AG04450 (cell line): ENCODE measurements at regions not wholly inside any gene's neighbourhood (a gene's known extent, or its start where the extent isn't known, plus 50 kb on each side); places are given as distances from the start of the nearest gene placed in this dataset.

ENCODE experiments used
- CTCF ChIA-PET: fragments of 300-600, 350-600 bp; formaldehyde crosslinking; extraction: SDS; loops from one replicate; lab custom pipeline; 2022; ENCODE audit warnings: antibody characterized with exemption, inconsistent platforms; lab: Charles Lee
- POLR2A ChIA-PET: fragments of 350-600 bp; formaldehyde crosslinking; extraction: SDS; loops from one replicate; lab custom pipeline; 2021; ENCODE audit warnings: antibody characterized with exemption, inconsistent platforms; lab: Yijun Ruan, JAX
- DNase-seq: peaks from one replicate; pipeline ENCODE4 v3.0.0-alpha.2; 2011; ENCODE audit warnings: low read depth, low spot score
- H3K27ac ChIP-seq: one replicate; pipeline ENCODE4 v1.5.1; 2012; ENCODE audit warnings: low read depth, low read length, control low read depth
- H3K27me3 ChIP-seq: one replicate; pipeline ENCODE4 v1.6.0; 2012; ENCODE audit warnings: low read length; ENCODE audit not compliant: control insufficient read depth, insufficient read depth
- H3K4me3 ChIP-seq: 2 replicates; pipeline ENCODE4 v1.5.1; 2011; ENCODE audit warnings: mild to moderate bottlenecking, low read depth, low read length, control low read depth
- H3K9me3 ChIP-seq: 2 replicates; pipeline ENCODE4 v1.5.1; 2012; ENCODE audit warnings: low read length; ENCODE audit not compliant: control insufficient read depth, insufficient read depth
- TF ChIP-seq, protein P1 (sequence below): IDR thresholded peaks from 2 replicates; pipeline ENCODE4 v1.5.1; 2011; ENCODE audit warnings: low read depth, low read length, control low read depth, inconsistent platforms

- Histone ChIP-seq H3K27me3 (no peaks in the 10 kb centered on the region), H3K27ac (no peak overlapping the region), H3K4me3 (no peak overlapping the region), H3K9me3 (no peaks in the 10 kb centered on the region)
- ChIA-PET POLR2A (no interaction called here), CTCF (no interaction called here)
- DNase-seq, result no peak
- TF ChIP-seq, protein P1, sequence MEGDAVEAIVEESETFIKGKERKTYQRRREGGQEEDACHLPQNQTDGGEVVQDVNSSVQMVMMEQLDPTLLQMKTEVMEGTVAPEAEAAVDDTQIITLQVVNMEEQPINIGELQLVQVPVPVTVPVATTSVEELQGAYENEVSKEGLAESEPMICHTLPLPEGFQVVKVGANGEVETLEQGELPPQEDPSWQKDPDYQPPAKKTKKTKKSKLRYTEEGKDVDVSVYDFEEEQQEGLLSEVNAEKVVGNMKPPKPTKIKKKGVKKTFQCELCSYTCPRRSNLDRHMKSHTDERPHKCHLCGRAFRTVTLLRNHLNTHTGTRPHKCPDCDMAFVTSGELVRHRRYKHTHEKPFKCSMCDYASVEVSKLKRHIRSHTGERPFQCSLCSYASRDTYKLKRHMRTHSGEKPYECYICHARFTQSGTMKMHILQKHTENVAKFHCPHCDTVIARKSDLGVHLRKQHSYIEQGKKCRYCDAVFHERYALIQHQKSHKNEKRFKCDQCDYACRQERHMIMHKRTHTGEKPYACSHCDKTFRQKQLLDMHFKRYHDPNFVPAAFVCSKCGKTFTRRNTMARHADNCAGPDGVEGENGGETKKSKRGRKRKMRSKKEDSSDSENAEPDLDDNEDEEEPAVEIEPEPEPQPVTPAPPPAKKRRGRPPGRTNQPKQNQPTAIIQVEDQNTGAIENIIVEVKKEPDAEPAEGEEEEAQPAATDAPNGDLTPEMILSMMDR, result no peak
Measured at GRCh38 chr3:152547153-152547552, 278.4 kb downstream of the MBNL1 start.

DNA sequence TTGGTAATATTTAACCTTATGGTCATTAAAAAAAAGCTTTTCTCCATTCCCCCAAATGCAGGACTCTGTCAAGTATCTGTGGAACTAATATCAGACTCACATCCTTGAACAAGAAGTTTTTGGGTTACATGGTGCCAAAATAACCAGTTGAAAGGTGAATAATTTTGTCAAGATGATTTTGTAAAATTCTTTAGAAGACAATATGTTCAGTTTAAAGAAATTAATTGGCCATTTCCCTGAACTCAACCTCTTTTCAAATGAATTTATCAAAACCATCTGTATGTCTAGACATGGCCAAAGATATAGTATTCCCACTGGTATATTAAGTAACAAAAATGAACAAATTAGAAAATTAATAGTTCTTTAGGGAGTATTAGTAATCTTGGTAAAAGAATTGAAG, 280.5 kb downstream of the MBNL1 start:
- POLR2A ChIA-PET, result no interaction called here
- CTCF ChIA-PET, result interaction anchor here (1.3 kb wide), 1 partner anchor 25 kb away, joined by 4 read pairs; no protein-coding TSS in a partner anchor
- H3K4me3 ChIP-seq, result no peak overlapping the region
- H3K9me3 ChIP-seq, result no peaks in the 10 kb centered on the region
- TF ChIP-seq, protein P1, result no peak
- DNase-seq, result no peak
- H3K27me3 ChIP-seq, result no peaks in the 10 kb centered on the region
- no peak overlapping the region for H3K27ac ChIP-seq

GRCh38 chr3:152550284-152550683, 281.6 kb downstream of the MBNL1 start:
- Histone ChIP-seq H3K4me3 (no peak overlapping the region), H3K27me3 (no peaks in the 10 kb centered on the region), H3K27ac (no peak overlapping the region), H3K9me3 (no peaks in the 10 kb centered on the region)
- ChIA-PET CTCF (interaction anchor here (1.3 kb wide), 1 partner anchor 24 kb away, joined by 4 read pairs; no protein-coding TSS in a partner anchor), POLR2A (no interaction called here)
- TF ChIP-seq, protein P1, result no peak
- no peak for DNase-seq

- ChIA-PET POLR2A (no interaction called here), CTCF (interaction anchor here (1.0 kb wide), 1 partner anchor 83 kb away, joined by 3 read pairs; no protein-coding TSS in a partner anchor)
- Histone ChIP-seq H3K9me3 (peaks cover 4% of the 10 kb centered on the region; the same call in 1 of the 2 replicates), H3K27ac (no peak overlapping the region), H3K4me3 (no peak overlapping the region), H3K27me3 (no peaks in the 10 kb centered on the region)
- no peak for DNase-seq
- TF ChIP-seq, protein P1, result no peak
Measured at GRCh38 chr3:152554980-152555379, 280.0 kb upstream of the P2RY1 start.

GRCh38 chr3:152555666-152556291, 279.2 kb upstream of the P2RY1 start:
- TF ChIP-seq, protein P1, result no peak
- CTCF ChIA-PET, result interaction anchor here (0.6 to 1.3 kb wide), 2 partner anchors 18 to 564 kb away, joined by 4 to 5 read pairs; no protein-coding TSS in a partner anchor

More at GRCh38 chr3:152555666-152556291, 279.2 kb upstream of the P2RY1 start:
- Histone ChIP-seq H3K4me3 (no peak overlapping the region), H3K9me3 (peaks cover 4% of the 10 kb centered on the region; the same call in 1 of the 2 replicates), H3K27me3 (no peaks in the 10 kb centered on the region), H3K27ac (no peak overlapping the region)
- POLR2A ChIA-PET, result no interaction called here
- no peak for DNase-seq
